ENCODE measurements at regions not wholly inside any gene's neighbourhood (a gene's known extent, or its start where the extent isn't known, plus 50 kb on each side); places are given as distances from the start of the nearest gene placed in this dataset.

GRCh38 chr2:128547667-128548066 is 229.0 kb upstream of the HS6ST1 start:
- CTCF ChIA-PET: no interaction called here
- TF ChIP-seq CTCF (IDR thresholded peaks at IDR 0.05; ENCODE audit: insufficient read depth, low read length, missing control alignments): no peak
- no peak for DNase-seq (ENCODE audit: low read depth, low spot score)
- POLR2A ChIA-PET: no interaction called here
- H3K4me3 ChIP-seq (ENCODE audit: low read depth, low read length): no peak overlapping the region

GRCh38 chr2:128548461-128548891 is 229.8 kb upstream of the HS6ST1 start:
- CTCF ChIA-PET: no interaction called here
- no peak for TF ChIP-seq CTCF (IDR thresholded peaks at IDR 0.05; ENCODE audit: insufficient read depth, low read length, missing control alignments)
- DNase-seq (ENCODE audit: low read depth, low spot score): no peak
- POLR2A ChIA-PET: no interaction called here
- no peak overlapping the region for H3K4me3 ChIP-seq (ENCODE audit: low read depth, low read length)

- no peak overlapping the region for H3K4me3 ChIP-seq (ENCODE audit: low read depth, low read length)
- ChIA-PET POLR2A (no interaction called here), CTCF (no interaction called here)
- no peak for TF ChIP-seq CTCF (IDR thresholded peaks at IDR 0.05; ENCODE audit: insufficient read depth, low read length, missing control alignments)
- DNase-seq (ENCODE audit: low read depth, low spot score): no peak
Measured at GRCh38 chr2:128549094-128549493, 230.4 kb upstream of the HS6ST1 start.

GRCh38 chr2:128549646-128550260 is 231.1 kb upstream of the HS6ST1 start:
- TF ChIP-seq CTCF (IDR thresholded peaks at IDR 0.05; ENCODE audit: insufficient read depth, low read length, missing control alignments): no peak
- DNase-seq (ENCODE audit: low read depth, low spot score): no peak
- POLR2A ChIA-PET: no interaction called here
- CTCF ChIA-PET: no interaction called here
- H3K4me3 ChIP-seq (ENCODE audit: low read depth, low read length): no peak overlapping the region

- H3K4me3 ChIP-seq (ENCODE audit: low read depth, low read length): no peak overlapping the region
- DNase-seq (ENCODE audit: low read depth, low spot score): no peak
- TF ChIP-seq CTCF (IDR thresholded peaks at IDR 0.05; ENCODE audit: insufficient read depth, low read length, missing control alignments): no peak
- ChIA-PET POLR2A (interaction anchor here (2.6 kb wide), 1 partner anchor 13 kb away, joined by 8 read pairs; no protein-coding TSS in a partner anchor), CTCF (no interaction called here)
Measured at GRCh38 chr2:128550389-128550788, 231.7 kb upstream of the HS6ST1 start.

- CTCF ChIA-PET: no interaction called here
- TF ChIP-seq CTCF (IDR thresholded peaks at IDR 0.05; ENCODE audit: insufficient read depth, low read length, missing control alignments): no peak
- no peak for DNase-seq (ENCODE audit: low read depth, low spot score)
- POLR2A ChIA-PET: interaction anchor here (2.6 kb wide), 1 partner anchor 13 kb away, joined by 8 read pairs; no protein-coding TSS in a partner anchor
- no peak overlapping the region for H3K4me3 ChIP-seq (ENCODE audit: low read depth, low read length)
Measured at GRCh38 chr2:128550801-128551416, 232.2 kb upstream of the HS6ST1 start.

Data from AG04449 (cell line).